ENCODE measurements at regions not wholly inside any gene's neighbourhood (a gene's known extent, or its start where the extent isn't known, plus 50 kb on each side); places are given as distances from the start of the nearest gene placed in this dataset.

DNA sequence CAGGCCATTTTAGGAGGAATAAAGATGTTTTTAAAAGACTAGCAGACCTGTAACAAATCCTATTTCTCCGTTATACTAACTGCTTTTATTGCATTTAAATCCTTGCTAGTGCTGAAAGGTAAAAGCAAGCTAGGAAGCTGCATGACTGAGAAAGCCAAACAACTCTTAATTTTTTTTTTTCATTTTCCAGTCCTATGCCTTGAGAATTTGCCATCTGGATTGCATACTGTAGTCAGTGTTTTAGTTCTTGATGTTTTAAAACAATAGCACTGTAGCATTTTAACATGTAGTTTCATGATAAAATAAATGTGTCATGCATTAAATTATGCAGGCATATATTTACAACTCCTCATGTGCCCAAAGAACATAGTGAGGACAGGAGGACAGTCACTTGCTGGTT is 108.4 kb upstream of the FGF10 start:
- no peak for TF ChIP-seq POLR2A (IDR thresholded peaks at IDR 0.05)
- TF ChIP-seq, protein P1, sequence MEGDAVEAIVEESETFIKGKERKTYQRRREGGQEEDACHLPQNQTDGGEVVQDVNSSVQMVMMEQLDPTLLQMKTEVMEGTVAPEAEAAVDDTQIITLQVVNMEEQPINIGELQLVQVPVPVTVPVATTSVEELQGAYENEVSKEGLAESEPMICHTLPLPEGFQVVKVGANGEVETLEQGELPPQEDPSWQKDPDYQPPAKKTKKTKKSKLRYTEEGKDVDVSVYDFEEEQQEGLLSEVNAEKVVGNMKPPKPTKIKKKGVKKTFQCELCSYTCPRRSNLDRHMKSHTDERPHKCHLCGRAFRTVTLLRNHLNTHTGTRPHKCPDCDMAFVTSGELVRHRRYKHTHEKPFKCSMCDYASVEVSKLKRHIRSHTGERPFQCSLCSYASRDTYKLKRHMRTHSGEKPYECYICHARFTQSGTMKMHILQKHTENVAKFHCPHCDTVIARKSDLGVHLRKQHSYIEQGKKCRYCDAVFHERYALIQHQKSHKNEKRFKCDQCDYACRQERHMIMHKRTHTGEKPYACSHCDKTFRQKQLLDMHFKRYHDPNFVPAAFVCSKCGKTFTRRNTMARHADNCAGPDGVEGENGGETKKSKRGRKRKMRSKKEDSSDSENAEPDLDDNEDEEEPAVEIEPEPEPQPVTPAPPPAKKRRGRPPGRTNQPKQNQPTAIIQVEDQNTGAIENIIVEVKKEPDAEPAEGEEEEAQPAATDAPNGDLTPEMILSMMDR (IDR thresholded peaks at IDR 0.05), result no peak
